Kidney glomerular epithelial cell (primary cell): ENCODE measurements at regions not wholly inside any gene's neighbourhood (a gene's known extent, or its start where the extent isn't known, plus 50 kb on each side); places are given as distances from the start of the nearest gene placed in this dataset.

Experiments
- DNase-seq: peaks from one replicate; lab custom pipeline; 2025; lab: John Stamatoyannopoulos, UW

DNA sequence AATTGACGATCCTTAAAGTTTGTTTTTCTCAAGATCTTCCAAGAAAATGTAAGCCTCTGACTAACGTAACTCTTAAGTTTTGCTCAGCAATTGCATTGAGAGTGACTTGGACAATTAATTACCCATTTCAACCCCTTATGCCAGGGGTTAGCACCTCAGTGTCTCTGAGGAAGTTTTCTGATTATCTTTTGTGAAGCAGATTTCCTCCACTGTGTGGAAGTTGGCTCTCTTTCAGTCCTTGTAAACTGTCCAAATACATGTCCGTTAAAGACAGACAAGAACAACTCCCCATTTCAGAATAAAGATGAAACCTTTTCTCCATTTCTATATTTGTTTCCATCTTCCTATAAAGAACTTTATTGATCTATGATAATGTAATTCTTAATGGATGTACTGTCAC, 296.4 kb upstream of the FMN2 start:
- DNase-seq = no peak

- DNase-seq = no peak
Measured at GRCh38 chr1:239799617-239800016, 292.1 kb upstream of the FMN2 start.

GRCh38 chr1:239800861-239801260, 290.8 kb upstream of the FMN2 start:
- no peak for DNase-seq

GRCh38 chr1:239802275-239802674, 289.4 kb upstream of the FMN2 start:
- no peak for DNase-seq

GRCh38 chr1:239803781-239804180, 287.9 kb upstream of the FMN2 start:
- no peak for DNase-seq

DNA sequence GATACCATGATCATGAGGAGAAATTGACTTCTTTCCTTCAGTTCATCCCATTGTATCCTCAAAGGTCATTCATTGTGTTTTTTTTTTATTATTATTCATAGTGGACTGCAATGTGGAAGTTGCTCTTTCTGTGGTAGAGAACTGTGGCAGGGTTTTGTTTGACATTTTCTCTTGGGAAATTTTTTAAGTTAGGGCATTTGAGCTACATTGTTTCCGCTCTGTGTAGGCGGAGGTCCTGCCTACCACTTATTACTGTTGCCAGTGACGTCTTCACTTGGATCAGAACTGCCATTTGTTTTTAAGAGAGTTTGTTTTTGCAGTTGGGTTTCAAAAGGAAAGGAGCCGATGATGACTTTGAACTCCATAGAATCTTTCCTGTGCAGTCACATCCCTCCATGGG, 287.4 kb upstream of the FMN2 start:
- DNase-seq = no peak

DNA sequence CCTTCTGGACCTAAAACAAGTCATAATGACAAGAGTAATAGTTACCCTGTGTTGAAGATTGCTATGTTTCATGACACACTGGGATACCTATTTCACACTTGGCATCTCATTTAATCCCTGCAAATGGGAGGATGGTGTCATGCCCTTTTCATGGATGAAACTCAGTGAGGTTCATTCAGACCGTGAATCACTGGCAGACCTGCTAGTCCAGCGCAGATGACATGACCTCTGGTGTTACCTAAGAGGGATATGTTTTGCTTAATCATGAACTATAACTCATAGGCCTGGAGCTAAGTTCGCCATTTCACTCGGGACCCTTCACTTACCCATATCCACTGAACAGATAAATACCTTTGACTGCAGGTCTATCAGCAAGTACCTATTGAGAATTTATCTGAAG, 286.6 kb upstream of the FMN2 start:
- no peak for DNase-seq

DNA sequence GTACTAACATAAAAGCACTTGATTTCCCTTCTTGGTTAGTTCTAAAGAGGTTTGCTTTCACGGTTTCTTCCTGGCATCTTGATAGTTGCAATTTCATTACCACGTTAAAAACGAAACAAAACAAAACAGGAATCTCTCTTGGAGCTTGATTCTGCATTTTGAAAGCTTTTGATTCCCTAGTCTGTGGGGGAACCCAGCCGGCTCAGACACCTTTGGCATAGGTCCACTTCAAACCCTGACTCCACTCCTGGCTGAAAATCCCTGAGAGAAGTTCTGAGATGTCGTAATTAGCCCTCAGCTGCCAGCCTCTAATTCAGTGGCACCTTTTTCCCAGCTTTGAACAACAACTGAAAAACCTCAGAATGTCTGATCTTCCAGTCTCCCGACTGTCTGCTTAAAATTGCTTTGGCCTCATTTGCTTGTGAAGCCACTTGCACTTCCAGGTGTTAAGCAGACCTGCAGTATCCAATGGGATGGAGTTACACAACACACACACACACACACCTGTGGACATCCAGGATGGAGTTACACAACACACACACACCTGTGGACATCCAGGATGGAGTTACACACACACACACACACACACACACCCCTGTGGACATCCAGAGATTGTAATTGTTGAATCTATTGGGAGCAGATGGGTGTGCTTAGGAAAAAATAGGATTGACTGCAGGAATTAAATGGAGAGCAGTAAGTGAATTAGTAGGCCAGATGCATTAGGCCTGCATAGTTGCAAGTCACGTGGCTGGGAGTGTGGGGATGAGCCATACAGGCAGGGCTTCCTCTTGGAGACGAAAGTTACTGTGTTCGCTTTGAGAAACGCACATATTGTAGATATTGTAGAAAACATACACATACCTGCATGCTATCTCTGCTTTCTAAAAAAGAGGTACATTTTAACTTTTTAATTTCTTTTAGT, 285.6 kb upstream of the FMN2 start:
- no peak for DNase-seq

DNA sequence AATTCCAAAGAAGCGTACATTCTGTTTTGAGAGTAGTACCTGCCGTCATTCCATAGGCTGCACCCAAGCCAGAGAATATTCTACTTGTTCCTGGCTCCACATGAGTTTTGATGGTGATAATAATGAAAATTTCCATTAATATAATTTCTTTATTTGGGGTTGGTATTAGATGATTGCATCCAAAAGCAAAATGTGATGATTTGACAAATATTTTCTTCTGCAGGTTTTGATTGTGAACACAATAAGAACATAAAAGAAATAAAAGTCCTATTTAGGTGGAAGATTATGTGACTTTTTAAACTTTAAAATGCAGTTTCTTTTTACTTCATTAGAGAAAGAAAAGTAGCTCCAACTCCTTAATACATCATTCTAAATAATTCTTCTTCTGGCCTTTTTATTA, 284.8 kb upstream of the FMN2 start:
- DNase-seq = no peak

GRCh38 chr1:239807361-239807760, 284.3 kb upstream of the FMN2 start:
- DNase-seq = no peak

DNA sequence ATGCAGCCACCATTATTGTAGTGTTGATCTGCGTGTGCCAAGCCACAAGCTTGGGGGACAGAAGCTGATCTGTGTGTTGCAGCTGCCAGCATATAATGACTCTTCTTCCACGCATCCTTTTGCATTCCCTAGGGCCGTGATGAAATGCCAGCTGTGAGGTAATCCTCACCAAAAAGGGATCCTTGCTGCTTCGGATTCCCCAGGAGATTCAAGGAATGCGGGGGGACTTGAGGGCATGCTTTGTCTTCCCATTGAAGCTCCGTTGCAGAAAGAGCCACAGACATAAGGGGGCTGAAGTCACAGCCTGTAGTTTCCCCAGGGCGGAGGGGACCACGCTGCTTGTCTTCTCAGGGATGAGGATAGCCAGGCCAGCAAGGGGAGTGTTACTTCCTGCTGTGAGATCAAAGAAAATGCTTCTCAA, 281.6 kb upstream of the FMN2 start:
- no peak for DNase-seq

GRCh38 chr1:239811211-239811885, 280.3 kb upstream of the FMN2 start:
- DNase-seq = no peak

DNA sequence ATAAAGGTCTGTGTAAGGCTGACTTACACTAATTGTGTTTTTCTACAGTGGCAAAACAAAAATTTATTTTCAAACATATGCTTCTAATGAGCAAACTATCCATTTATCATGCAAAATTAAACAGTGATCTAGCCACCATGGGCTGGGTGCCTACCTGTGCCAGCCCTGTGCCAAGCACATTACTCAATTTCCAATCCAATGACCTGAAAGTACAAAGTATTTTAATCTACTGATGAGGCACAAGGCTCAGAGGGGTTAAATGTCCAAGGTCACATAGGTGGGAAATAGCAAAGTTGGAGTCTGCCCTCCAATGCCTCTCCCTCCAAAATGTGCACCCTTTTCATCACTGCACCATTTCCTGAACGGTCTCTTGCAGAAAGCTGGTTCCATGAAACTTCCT, 279.1 kb upstream of the FMN2 start:
- DNase-seq = no peak

- peak; percentile 69 for DNase-seq
Measured at GRCh38 chr1:239814306-239814881, 277.3 kb upstream of the FMN2 start.

- DNase-seq = no peak
Measured at GRCh38 chr1:239815074-239815473, 276.6 kb upstream of the FMN2 start.

- peak; percentile 81 for DNase-seq
Measured at GRCh38 chr1:239816081-239816782, 275.5 kb upstream of the FMN2 start.

GRCh38 chr1:239817276-239817675, 274.4 kb upstream of the FMN2 start:
- no peak for DNase-seq

DNA sequence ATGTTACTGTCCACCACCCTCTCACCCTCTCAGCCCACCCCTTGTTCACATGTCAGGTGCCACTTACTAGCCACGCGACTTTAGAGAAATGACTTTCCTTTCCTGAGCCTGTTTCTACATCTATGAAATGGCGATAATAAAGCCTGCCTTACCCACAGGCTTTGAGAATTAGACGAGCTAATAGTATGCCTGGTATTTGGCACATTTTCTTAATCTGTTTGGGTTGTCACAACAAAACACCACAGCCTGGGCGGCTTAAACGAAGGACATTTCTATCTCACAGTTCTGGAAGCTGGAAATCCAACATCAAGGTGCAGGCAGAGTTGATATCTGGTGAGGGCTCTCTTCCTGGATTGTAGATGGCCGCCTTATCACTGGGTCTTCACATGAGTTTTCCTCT, 273.9 kb upstream of the FMN2 start:
- DNase-seq = no peak

- no peak for DNase-seq
Measured at GRCh38 chr1:239819096-239819495, 272.6 kb upstream of the FMN2 start.

DNA sequence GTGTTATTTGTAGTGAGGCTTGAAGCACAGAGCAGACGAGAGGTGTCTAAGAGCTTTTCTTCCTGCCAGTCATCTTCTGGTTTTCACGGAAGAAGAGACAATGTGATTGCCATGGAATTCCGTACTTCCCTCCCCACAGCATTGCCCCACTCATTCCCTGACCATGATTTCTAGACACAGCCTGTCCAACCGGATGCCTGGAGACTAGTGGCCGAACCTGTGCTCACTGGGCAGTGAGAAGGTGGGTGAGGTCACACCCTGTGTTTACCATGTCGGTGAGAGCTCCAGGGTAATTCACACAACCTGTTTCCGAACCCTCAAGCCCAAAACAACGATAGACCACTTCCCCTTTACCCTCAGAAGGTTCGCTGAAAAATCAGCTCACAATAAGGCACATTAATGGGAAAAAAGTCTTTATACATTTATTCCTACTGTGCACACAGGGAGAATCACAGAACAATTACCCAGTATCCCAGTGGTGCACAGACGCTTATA, 271.9 kb upstream of the FMN2 start:
- DNase-seq = no peak

DNA sequence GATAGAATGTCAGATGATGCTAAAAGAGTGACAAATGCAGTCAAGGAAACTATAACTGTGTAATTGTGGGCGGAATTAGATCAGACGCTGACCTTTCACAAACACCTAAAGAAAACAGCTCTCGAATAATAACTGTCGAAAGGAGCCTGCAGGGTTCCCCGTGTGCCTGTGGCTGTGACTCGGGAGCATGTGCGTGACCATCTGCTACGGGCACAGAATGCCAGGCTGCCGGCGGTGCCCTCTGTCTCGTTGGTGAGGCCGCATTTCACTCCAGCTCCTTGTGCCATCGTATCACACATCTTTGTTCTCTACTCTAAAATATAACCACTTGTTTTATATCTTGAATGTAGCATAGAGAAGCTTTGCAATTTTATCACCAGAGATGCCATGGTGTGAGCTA, 267.8 kb upstream of the FMN2 start:
- no peak for DNase-seq

DNA sequence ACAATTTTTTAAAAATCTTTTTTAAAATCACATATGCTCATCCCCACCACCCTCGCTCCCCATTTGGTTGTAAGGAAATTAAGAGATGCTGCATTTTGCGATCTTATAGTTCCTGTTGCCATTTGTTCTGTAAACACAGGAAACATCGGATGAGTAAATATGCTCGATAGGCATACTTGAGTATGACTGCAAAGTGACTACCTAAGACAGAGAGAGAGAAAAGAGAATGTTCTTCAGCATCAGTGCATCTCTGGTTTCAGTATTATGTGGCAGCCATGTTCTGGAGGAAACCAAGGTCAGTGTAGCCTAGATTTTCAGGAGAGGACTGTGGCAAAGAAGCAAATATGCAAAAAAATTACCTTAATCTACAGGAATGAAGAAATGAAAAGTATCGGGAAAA, 265.5 kb upstream of the FMN2 start:
- DNase-seq = no peak
